ENCODE measurements at regions not wholly inside any gene's neighbourhood (a gene's known extent, or its start where the extent isn't known, plus 50 kb on each side); places are given as distances from the start of the nearest gene placed in this dataset.

DNA sequence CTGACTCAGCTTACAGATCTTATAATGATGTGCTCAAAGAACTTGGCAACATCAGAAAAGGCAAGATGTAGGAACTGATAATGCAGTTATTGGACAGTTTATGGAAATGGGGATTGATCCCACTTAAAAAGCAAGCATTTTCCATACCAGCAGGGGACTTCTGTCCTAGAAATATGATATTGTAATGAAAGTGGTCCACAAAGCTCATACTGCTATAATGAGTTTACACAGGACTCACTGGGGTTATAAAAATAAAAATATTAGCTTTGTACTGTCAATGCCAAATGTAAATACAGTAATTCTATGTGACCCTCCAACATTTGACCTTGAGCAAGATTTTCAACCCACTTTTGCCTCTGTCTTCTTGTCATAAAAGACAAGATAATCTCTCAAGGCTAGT, 145.5 kb upstream of the SEM1 start:
- TF ChIP-seq, protein P1, sequence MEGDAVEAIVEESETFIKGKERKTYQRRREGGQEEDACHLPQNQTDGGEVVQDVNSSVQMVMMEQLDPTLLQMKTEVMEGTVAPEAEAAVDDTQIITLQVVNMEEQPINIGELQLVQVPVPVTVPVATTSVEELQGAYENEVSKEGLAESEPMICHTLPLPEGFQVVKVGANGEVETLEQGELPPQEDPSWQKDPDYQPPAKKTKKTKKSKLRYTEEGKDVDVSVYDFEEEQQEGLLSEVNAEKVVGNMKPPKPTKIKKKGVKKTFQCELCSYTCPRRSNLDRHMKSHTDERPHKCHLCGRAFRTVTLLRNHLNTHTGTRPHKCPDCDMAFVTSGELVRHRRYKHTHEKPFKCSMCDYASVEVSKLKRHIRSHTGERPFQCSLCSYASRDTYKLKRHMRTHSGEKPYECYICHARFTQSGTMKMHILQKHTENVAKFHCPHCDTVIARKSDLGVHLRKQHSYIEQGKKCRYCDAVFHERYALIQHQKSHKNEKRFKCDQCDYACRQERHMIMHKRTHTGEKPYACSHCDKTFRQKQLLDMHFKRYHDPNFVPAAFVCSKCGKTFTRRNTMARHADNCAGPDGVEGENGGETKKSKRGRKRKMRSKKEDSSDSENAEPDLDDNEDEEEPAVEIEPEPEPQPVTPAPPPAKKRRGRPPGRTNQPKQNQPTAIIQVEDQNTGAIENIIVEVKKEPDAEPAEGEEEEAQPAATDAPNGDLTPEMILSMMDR (IDR thresholded peaks at IDR 0.05), result no peak
- Mint-ChIP-seq H3K4me1 (no peaks in the 10 kb centered on the region), H3K4me3 (no peak overlapping the region), H3K9me3 (no peaks in the 10 kb centered on the region), H3K27ac (no peak overlapping the region), H3K36me3 (ENCODE audit: low read depth) (no peaks in the 10 kb centered on the region), H3K27me3 (ENCODE audit: low read depth, poor library complexity) (no peaks in the 10 kb centered on the region)
- DNase-seq, result no peak

DNA sequence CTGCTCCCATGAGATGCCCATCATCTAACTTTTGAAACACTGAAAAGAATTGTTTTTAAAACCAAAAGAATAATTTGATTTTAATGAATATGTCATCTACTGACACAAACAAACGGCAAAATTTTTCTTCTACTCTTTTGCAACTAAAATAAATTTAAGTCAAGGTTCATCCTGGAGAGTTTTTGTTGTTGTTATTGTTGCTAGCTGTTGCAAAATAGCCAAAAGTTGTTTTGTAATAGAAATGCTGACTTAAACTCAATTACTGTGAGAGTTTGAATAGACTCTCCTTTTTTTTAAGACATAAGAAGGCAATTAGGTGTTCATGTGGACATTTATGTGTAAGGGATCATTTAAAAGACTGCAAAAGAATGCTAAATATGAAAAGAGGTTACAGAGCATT, 146.0 kb upstream of the SEM1 start:
- no peak for DNase-seq
- H3K36me3 Mint-ChIP-seq (ENCODE audit: low read depth), result no peaks in the 10 kb centered on the region
- H3K27ac Mint-ChIP-seq, result no peak overlapping the region
- no peaks in the 10 kb centered on the region for H3K27me3 Mint-ChIP-seq (ENCODE audit: low read depth, poor library complexity)
- H3K9me3 Mint-ChIP-seq, result no peaks in the 10 kb centered on the region
- TF ChIP-seq, protein P1 (IDR thresholded peaks at IDR 0.05), result no peak
- no peaks in the 10 kb centered on the region for H3K4me1 Mint-ChIP-seq
- no peak overlapping the region for H3K4me3 Mint-ChIP-seq

DNA sequence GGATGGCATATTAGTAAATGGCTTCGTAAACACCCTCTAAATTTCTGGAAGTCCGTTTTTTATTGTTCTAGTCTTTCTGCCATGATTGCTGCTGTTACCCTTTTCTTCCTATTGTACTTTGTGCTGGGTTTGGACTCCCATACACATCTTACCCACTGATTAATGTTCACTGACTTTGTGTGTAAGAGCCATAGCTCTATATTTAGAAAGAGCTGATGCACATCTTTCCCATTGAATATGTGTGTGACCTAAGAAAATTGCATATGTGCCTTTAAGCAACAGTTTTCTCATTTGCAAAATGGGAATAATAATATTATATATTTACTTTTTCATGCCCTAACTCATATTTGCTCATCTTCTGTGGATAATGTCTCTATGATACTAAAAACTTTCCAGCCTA, 135.8 kb upstream of the DLX6 start:
- TF ChIP-seq, protein P1 (IDR thresholded peaks at IDR 0.05), result no peak
- Mint-ChIP-seq H3K4me1 (no peaks in the 10 kb centered on the region), H3K27ac (no peak overlapping the region), H3K27me3 (ENCODE audit: low read depth, poor library complexity) (peaks cover 4% of the 10 kb centered on the region), H3K4me3 (no peak overlapping the region), H3K9me3 (no peaks in the 10 kb centered on the region), H3K36me3 (ENCODE audit: low read depth) (no peaks in the 10 kb centered on the region)
- DNase-seq, result no peak

DNA sequence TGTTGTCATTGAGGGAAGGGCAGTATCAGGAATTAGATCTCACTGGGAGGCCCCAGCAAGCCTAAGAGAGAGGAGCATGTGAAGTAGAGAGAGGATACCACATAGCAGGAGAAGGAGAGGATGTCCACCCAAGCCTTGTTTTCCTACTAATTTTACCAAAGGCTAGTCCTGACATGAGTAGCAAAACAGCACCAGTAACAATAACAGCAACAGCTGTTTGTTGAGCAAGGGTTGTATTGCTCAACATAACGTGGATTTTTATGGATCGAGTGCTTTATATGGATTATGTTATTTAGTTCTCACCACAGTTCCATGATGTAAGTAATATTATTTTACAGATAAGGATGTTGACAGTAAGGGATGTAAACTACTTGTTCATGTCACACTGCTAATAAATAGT, 135.2 kb upstream of the DLX6 start:
- no peaks in the 10 kb centered on the region for H3K4me1 Mint-ChIP-seq
- TF ChIP-seq, protein P1 (IDR thresholded peaks at IDR 0.05), result no peak
- no peak for DNase-seq
- H3K36me3 Mint-ChIP-seq (ENCODE audit: low read depth), result no peaks in the 10 kb centered on the region
- no peaks in the 10 kb centered on the region for H3K9me3 Mint-ChIP-seq
- H3K27ac Mint-ChIP-seq, result no peak overlapping the region
- peaks cover 4% of the 10 kb centered on the region for H3K27me3 Mint-ChIP-seq (ENCODE audit: low read depth, poor library complexity)
- no peak overlapping the region for H3K4me3 Mint-ChIP-seq

DNA sequence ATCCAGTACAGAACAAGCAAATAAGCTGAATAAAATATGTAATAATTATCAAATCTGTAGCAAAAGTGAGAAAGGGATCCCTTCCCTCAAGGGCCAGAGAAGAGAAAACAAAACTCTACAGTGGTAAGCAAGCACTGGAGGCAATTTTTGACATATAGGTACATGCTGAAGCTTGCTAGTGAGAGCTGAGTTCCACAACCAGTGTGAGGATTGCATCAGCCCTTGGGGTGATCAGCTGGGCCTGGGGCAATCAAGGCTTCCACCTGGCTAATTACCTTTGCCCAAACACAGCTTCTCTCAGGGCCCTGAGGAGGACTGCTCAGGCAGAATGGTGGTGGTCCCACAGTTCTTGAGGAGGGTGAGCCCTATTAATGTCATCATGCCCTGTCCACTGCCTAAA, 134.4 kb upstream of the DLX6 start:
- Mint-ChIP-seq H3K4me1 (no peaks in the 10 kb centered on the region), H3K27me3 (ENCODE audit: low read depth, poor library complexity) (peaks cover 4% of the 10 kb centered on the region), H3K4me3 (no peak overlapping the region), H3K9me3 (no peaks in the 10 kb centered on the region), H3K27ac (no peak overlapping the region), H3K36me3 (ENCODE audit: low read depth) (no peaks in the 10 kb centered on the region)
- DNase-seq, result no peak
- TF ChIP-seq, protein P1 (IDR thresholded peaks at IDR 0.05), result no peak

DNA sequence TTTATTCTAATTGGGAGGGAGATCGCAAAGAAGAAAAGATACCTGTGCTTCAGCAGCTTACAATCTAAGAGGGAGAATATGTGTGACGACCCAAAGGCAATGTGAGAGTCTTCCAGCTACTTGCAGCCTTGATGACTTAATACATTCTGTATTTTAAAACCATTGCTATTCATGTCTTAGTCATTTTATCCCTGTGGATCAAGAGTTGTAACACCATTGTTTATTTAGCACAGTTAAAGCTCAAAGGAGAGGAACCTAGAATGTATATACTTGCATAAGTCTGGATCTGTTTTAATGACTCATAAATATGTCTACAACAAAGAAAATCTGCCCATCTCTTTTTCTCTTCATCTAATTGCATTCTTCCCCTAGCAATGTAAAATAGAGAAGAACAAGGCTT, 117.9 kb upstream of the DLX6 start:
- no peak overlapping the region for H3K4me3 Mint-ChIP-seq
- H3K36me3 Mint-ChIP-seq (ENCODE audit: low read depth), result no peaks in the 10 kb centered on the region
- H3K4me1 Mint-ChIP-seq, result no peaks in the 10 kb centered on the region
- H3K27me3 Mint-ChIP-seq (ENCODE audit: low read depth, poor library complexity), result peaks cover 10% of the 10 kb centered on the region
- no peak overlapping the region for H3K27ac Mint-ChIP-seq
- DNase-seq, result no peak
- TF ChIP-seq, protein P1 (IDR thresholded peaks at IDR 0.05), result no peak
- H3K9me3 Mint-ChIP-seq, result no peaks in the 10 kb centered on the region

All from nephron progenitor cell (in vitro differentiated cells).